ENCODE measurements at regions not wholly inside any gene's neighbourhood (a gene's known extent, or its start where the extent isn't known, plus 50 kb on each side); places are given as distances from the start of the nearest gene placed in this dataset.

DNA sequence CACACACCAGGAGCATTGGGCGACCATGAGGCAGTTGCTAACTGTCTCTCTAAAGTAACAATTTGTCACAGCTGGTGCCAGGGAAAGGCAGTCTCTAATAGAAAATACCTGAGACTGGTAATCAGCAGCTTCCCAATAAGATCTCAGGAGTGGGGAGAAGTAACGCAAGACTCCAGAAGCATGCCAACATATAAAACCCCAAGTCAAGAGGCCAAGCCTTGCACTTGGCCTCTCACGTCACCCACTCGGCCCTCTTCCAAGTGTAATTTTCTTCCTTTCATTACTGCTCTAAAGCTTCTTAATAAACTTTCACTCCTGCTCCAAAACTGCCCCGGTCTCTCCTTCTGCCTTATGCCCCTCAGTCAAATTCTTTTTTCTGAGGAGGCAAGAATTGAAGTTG lies 455.6 kb upstream of the ACVR2A start:
- Histone ChIP-seq H3K4me3 (ENCODE audit: low read depth, low read length) (no peak overlapping the region), H3K9me3 (ENCODE audit: control insufficient read depth, insufficient read depth, low read depth, low read length) (no peaks in the 10 kb centered on the region), H3K36me3 (ENCODE audit: control insufficient read depth in 2 of 2, insufficient read depth in 1 of 2, low read length in 2 of 2) (no peaks in the 10 kb centered on the region), H3K27ac (ENCODE audit: extremely low read depth, low read depth, low read length) (no peak overlapping the region), H3K4me1 (ENCODE audit: control insufficient read depth, insufficient read depth, low read length) (peaks cover 3% of the 10 kb centered on the region; the same call in 1 of the 2 replicates)
- TF ChIP-seq ZNF544 (tag by site-specific recombination; IDR thresholded peaks at IDR 0.05) = no peak
- no peak for TF ChIP-seq ZNF555 (tag by site-specific recombination; conservative IDR thresholded peaks at IDR 0.05)
- TF ChIP-seq WT1 (tag by site-specific recombination; IDR thresholded peaks at IDR 0.05) = no peak
- TF ChIP-seq, protein P1, sequence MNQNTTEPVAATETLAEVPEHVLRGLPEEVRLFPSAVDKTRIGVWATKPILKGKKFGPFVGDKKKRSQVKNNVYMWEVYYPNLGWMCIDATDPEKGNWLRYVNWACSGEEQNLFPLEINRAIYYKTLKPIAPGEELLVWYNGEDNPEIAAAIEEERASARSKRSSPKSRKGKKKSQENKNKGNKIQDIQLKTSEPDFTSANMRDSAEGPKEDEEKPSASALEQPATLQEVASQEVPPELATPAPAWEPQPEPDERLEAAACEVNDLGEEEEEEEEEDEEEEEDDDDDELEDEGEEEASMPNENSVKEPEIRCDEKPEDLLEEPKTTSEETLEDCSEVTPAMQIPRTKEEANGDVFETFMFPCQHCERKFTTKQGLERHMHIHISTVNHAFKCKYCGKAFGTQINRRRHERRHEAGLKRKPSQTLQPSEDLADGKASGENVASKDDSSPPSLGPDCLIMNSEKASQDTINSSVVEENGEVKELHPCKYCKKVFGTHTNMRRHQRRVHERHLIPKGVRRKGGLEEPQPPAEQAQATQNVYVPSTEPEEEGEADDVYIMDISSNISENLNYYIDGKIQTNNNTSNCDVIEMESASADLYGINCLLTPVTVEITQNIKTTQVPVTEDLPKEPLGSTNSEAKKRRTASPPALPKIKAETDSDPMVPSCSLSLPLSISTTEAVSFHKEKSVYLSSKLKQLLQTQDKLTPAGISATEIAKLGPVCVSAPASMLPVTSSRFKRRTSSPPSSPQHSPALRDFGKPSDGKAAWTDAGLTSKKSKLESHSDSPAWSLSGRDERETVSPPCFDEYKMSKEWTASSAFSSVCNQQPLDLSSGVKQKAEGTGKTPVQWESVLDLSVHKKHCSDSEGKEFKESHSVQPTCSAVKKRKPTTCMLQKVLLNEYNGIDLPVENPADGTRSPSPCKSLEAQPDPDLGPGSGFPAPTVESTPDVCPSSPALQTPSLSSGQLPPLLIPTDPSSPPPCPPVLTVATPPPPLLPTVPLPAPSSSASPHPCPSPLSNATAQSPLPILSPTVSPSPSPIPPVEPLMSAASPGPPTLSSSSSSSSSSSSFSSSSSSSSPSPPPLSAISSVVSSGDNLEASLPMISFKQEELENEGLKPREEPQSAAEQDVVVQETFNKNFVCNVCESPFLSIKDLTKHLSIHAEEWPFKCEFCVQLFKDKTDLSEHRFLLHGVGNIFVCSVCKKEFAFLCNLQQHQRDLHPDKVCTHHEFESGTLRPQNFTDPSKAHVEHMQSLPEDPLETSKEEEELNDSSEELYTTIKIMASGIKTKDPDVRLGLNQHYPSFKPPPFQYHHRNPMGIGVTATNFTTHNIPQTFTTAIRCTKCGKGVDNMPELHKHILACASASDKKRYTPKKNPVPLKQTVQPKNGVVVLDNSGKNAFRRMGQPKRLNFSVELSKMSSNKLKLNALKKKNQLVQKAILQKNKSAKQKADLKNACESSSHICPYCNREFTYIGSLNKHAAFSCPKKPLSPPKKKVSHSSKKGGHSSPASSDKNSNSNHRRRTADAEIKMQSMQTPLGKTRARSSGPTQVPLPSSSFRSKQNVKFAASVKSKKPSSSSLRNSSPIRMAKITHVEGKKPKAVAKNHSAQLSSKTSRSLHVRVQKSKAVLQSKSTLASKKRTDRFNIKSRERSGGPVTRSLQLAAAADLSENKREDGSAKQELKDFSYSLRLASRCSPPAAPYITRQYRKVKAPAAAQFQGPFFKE (tag by site-specific recombination; IDR thresholded peaks at IDR 0.05; ENCODE audit: borderline replicate concordance) = no peak
- TF ChIP-seq YY2 (tag by site-specific recombination; IDR thresholded peaks at IDR 0.05) = no peak
- TF ChIP-seq MEIS1 (CRISPR knock-in tag; IDR thresholded peaks at IDR 0.05; ENCODE audit: borderline replicate concordance) = no peak
- no peak for TF ChIP-seq ZNF747 (tag by site-specific recombination; IDR thresholded peaks at IDR 0.05)
- TF ChIP-seq ZNF548 (tag by site-specific recombination; IDR thresholded peaks at IDR 0.05) = no peak
- no peak for TF ChIP-seq HOXD13 (CRISPR knock-in tag; IDR thresholded peaks at IDR 0.05; ENCODE audit: borderline replicate concordance)
- TF ChIP-seq, protein P2, sequence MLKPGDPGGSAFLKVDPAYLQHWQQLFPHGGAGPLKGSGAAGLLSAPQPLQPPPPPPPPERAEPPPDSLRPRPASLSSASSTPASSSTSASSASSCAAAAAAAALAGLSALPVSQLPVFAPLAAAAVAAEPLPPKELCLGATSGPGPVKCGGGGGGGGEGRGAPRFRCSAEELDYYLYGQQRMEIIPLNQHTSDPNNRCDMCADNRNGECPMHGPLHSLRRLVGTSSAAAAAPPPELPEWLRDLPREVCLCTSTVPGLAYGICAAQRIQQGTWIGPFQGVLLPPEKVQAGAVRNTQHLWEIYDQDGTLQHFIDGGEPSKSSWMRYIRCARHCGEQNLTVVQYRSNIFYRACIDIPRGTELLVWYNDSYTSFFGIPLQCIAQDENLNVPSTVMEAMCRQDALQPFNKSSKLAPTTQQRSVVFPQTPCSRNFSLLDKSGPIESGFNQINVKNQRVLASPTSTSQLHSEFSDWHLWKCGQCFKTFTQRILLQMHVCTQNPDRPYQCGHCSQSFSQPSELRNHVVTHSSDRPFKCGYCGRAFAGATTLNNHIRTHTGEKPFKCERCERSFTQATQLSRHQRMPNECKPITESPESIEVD (tag by site-specific recombination; IDR thresholded peaks at IDR 0.05) = no peak
- TF ChIP-seq, protein P3, sequence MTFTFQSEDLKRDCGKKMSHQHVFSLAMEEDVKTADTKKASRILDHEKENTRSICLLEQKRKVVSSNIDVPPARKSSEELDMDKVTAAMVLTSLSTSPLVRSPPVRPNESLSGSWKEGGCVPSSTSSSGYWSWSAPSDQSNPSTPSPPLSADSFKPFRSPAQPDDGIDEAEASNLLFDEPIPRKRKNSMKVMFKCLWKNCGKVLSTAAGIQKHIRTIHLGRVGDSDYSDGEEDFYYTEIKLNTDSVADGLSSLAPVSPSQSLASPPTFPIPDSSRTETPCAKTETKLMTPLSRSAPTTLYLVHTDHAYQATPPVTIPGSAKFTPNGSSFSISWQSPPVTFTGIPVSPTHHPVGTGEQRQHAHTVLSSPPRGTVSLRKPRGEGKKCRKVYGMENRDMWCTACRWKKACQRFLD (tag by site-specific recombination; IDR thresholded peaks at IDR 0.05) = no peak
- ChIA-PET CTCF (no interaction called here), POLR2A (no interaction called here)

DNA sequence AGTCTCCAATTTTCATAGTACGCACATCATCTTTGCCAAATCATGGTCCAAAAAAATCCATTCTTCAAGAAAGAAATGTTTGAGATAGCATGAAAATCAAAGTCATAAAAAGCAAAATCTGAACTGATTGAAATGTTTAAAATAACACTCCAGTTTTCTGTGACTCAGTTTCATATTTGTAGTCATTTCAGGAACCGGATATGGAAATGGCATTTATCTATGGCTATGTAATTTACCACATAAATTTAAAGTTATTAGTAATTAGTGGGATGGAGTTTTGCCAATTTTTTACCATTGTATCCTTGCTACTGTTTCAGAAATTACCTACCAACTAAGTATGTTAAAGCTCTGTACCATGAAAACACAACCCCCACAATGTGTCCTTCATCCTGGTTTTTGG lies 456.6 kb upstream of the ACVR2A start:
- Histone ChIP-seq H3K36me3 (ENCODE audit: control insufficient read depth in 2 of 2, insufficient read depth in 1 of 2, low read length in 2 of 2) (no peaks in the 10 kb centered on the region), H3K27ac (ENCODE audit: extremely low read depth, low read depth, low read length) (no peak overlapping the region), H3K4me1 (ENCODE audit: control insufficient read depth, insufficient read depth, low read length) (no peaks in the 10 kb centered on the region), H3K4me3 (ENCODE audit: low read depth, low read length) (no peak overlapping the region), H3K9me3 (ENCODE audit: control insufficient read depth, insufficient read depth, low read depth, low read length) (no peaks in the 10 kb centered on the region)
- CTCF ChIA-PET = no interaction called here
- TF ChIP-seq, protein P4, sequence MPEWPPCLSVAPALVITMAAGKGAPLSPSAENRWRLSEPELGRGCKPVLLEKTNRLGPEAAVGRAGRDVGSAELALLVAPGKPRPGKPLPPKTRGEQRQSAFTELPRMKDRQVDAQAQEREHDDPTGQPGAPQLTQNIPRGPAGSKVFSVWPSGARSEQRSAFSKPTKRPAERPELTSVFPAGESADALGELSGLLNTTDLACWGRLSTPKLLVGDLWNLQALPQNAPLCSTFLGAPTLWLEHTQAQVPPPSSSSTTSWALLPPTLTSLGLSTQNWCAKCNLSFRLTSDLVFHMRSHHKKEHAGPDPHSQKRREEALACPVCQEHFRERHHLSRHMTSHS (tag by site-specific recombination; IDR thresholded peaks at IDR 0.05) = no peak
- TF ChIP-seq, protein P5, sequence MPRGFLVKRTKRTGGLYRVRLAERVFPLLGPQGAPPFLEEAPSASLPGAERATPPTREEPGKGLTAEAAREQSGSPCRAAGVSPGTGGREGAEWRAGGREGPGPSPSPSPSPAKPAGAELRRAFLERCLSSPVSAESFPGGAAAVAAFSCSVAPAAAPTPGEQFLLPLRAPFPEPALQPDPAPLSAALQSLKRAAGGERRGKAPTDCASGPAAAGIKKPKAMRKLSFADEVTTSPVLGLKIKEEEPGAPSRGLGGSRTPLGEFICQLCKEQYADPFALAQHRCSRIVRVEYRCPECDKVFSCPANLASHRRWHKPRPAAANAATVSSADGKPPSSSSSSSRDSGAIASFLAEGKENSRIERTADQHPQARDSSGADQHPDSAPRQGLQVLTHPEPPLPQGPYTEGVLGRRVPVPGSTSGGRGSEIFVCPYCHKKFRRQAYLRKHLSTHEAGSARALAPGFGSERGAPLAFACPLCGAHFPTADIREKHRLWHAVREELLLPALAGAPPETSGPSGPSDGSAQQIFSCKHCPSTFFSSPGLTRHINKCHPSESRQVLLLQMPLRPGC (tag by site-specific recombination; IDR thresholded peaks at IDR 0.05) = no peak
- TF ChIP-seq ZNF157 (tag by site-specific recombination; IDR thresholded peaks at IDR 0.05) = no peak
- no peak for TF ChIP-seq ZNF596 (tag by site-specific recombination; IDR thresholded peaks at IDR 0.05)
- TF ChIP-seq ZNF626 (tag by site-specific recombination; IDR thresholded peaks at IDR 0.05) = no peak
- TF ChIP-seq KLF9 (tag by site-specific recombination; IDR thresholded peaks at IDR 0.05; ENCODE audit: low read depth) = no peak
- no peak for TF ChIP-seq ZBTB48 (tag by site-specific recombination; IDR thresholded peaks at IDR 0.05)
- TF ChIP-seq ZNF133 (tag by site-specific recombination; IDR thresholded peaks at IDR 0.05) = no peak
- POLR2A ChIA-PET = no interaction called here

Measured in HEK293 (cell line).